ENCODE measurements at regions not wholly inside any gene's neighbourhood (a gene's known extent, or its start where the extent isn't known, plus 50 kb on each side); places are given as distances from the start of the nearest gene placed in this dataset.

DNA sequence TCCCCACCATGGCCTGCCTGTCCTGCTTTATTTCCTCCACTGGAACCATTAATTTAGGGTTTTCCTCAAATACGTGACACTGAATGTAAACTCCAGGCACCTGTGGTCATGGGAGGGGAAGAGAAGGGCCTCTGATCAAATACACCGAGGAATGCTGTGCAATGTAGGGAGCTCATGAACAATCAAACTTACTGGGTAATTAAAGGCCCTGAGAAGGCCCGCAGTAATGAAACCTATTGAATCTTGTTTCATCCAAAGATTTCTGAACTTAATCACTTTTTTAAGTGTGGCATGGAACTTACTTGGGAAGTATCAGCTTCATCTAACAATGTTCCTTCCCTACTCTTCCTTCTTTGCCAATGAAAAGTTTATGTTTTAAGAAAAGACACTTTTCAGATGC lies 299.8 kb downstream of the MIAT start:
- TF ChIP-seq GATA2 (IDR thresholded peaks at IDR 0.05; ENCODE audit: low read depth, low read length) (no peak), GATA3 (IDR thresholded peaks at IDR 0.05; ENCODE audit: low read depth, low read length) (no peak)
